ENCODE measurements at regions not wholly inside any gene's neighbourhood (a gene's known extent, or its start where the extent isn't known, plus 50 kb on each side); places are given as distances from the start of the nearest gene placed in this dataset.
"Not testable (repeated sequence)": the region's sequence is repeated elsewhere in the genome, so short reads cannot be mapped to it uniquely, and the experiment has no call there.

- no peak for DNase-seq (ENCODE audit: low read depth in 2 of 3, low spot score in 2 of 3)
Measured at GRCh38 chr6:90701926-90702325, 115.1 kb upstream of the MAP3K7 start.

- DNase-seq (ENCODE audit: low read depth in 2 of 3, low spot score in 2 of 3) = no peak
Measured at GRCh38 chr6:90701146-90701781, 114.4 kb upstream of the MAP3K7 start.

GRCh38 chr6:90695316-90695715, 108.4 kb upstream of the MAP3K7 start:
- DNase-seq (ENCODE audit: low read depth in 2 of 3, low spot score in 2 of 3) = no peak

DNA sequence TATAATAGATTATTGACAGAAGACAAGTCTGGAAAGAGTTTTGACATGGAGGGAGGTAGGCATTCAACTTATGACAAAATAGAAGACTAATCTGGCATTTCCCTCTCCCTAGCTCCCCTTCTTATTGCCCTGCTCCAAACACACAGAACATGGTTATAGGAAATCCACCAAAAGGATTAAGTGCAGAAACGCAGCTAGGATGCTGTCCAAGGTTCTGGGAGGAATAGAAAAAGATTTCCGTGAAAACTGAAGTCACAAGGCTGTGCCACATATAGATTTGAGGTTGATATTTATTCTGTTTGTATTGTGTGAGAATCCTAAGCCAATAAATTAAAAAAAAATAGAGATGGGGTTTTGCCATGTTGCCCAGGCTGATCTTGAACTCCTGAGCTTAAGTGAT, 107.9 kb upstream of the MAP3K7 start:
- DNase-seq (ENCODE audit: low read depth in 2 of 3, low spot score in 2 of 3) = no peak

DNA sequence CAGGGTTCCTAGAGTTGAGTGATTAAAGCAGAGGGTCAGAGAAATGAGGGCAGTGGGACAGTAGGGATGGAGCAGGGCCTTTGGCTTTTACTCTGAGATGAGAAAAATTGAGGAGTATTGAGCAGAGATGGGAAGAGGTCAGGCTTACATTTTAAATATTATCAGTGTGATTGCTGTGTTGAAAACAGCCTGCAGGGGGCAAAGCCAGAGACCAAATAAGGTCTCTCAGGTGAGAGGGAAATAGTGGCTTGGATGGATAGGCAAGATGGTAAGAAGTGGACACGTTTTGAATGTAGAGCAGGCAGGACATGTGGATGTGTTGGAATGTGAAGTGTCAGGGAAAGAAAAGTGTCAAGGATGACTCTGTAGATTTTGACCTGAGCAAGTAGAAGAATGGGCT, 105.0 kb upstream of the MAP3K7 start:
- DNase-seq (ENCODE audit: low read depth in 2 of 3, low spot score in 2 of 3) = no peak

- no peak for DNase-seq (ENCODE audit: low read depth in 2 of 3, low spot score in 2 of 3)
Measured at GRCh38 chr6:90689172-90689571, 102.3 kb upstream of the MAP3K7 start.

- no peak for DNase-seq (ENCODE audit: low read depth in 2 of 3, low spot score in 2 of 3)
Measured at GRCh38 chr6:90687775-90688380, 101.0 kb upstream of the MAP3K7 start.

- DNase-seq (ENCODE audit: low read depth in 2 of 3, low spot score in 2 of 3) = no peak
Measured at GRCh38 chr6:90681863-90682262, 95.0 kb upstream of the MAP3K7 start.

DNA sequence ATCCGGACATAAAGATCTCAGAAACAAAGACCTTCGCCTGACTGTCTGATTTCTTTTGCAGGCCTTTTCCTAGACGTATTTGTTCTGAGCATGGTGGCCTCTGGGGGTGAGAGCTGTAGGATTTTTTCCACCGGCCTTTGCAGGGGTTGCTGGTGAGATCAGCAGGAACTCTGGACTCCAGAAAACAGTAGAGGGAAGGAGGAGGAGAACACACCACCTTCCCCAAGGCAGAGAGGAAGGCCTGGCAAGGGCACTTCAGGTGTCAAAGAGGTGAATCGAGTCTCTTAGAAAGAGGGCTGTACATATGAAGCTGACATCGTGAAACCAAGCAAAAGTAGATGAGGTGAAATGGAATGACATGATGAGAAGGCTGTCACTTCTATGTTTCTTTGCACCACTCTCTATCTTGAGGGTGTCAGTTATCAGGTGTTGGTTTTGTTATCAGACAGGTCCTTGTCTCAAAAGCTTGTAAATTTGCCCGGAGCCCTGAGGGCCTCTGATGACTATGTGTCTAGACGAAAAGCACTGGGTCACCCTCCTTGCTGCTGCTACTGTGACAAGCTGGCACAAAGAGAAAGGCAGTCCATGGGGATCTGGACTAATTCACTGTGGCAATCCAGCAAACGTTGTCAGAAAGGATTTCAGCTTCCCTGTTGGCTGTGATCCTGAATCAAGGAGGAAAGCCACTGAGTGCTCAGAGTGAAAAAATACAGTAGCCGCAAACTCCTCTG, 91.3 kb upstream of the MAP3K7 start:
- DNase-seq (ENCODE audit: low read depth in 2 of 3, low spot score in 2 of 3) = no peak

GRCh38 chr6:90677440-90677839, 90.6 kb upstream of the MAP3K7 start:
- no peak for DNase-seq (ENCODE audit: low read depth in 2 of 3, low spot score in 2 of 3)

- no peak for DNase-seq (ENCODE audit: low read depth in 2 of 3, low spot score in 2 of 3)
Measured at GRCh38 chr6:90676516-90677300, 89.8 kb upstream of the MAP3K7 start.

GRCh38 chr6:90675107-90675506, 88.2 kb upstream of the MAP3K7 start:
- DNase-seq (ENCODE audit: low read depth in 2 of 3, low spot score in 2 of 3) = not testable (repeated sequence)

GRCh38 chr6:90674077-90674476, 87.2 kb upstream of the MAP3K7 start:
- not testable (repeated sequence) for DNase-seq (ENCODE audit: low read depth in 2 of 3, low spot score in 2 of 3)

- DNase-seq (ENCODE audit: low read depth in 2 of 3, low spot score in 2 of 3) = no peak
Measured at GRCh38 chr6:90669846-90670245, 83.0 kb upstream of the MAP3K7 start.

GRCh38 chr6:90669420-90669819, 82.5 kb upstream of the MAP3K7 start:
- DNase-seq (ENCODE audit: low read depth in 2 of 3, low spot score in 2 of 3) = no peak

GRCh38 chr6:90668141-90668540, 81.3 kb upstream of the MAP3K7 start:
- DNase-seq (ENCODE audit: low read depth in 2 of 3, low spot score in 2 of 3) = no peak

- no peak for DNase-seq (ENCODE audit: low read depth in 2 of 3, low spot score in 2 of 3)
Measured at GRCh38 chr6:90663873-90664272, 77.0 kb upstream of the MAP3K7 start.

DNA sequence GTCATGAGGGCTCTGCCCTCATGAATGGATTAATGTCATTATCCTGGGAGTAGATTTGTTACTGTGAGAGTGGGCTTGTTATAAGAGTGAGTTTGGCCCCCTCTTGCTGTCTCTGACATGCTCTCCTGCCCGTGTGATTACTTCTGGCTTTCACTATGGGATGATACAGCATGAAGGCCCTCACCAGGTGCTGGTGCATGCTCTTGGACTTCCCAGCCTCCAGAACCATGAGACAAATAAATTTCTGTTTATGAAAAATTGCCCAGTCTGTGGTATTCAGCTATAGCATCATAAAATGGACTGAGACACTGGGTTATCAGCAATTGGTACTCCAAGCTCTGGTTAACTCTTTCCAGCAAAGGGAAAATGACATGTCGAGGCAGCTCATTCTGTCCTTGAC, 76.2 kb upstream of the MAP3K7 start:
- DNase-seq (ENCODE audit: low read depth in 2 of 3, low spot score in 2 of 3) = no peak

GRCh38 chr6:90660931-90661330, 74.1 kb upstream of the MAP3K7 start:
- DNase-seq (ENCODE audit: low read depth in 2 of 3, low spot score in 2 of 3) = no peak

DNA sequence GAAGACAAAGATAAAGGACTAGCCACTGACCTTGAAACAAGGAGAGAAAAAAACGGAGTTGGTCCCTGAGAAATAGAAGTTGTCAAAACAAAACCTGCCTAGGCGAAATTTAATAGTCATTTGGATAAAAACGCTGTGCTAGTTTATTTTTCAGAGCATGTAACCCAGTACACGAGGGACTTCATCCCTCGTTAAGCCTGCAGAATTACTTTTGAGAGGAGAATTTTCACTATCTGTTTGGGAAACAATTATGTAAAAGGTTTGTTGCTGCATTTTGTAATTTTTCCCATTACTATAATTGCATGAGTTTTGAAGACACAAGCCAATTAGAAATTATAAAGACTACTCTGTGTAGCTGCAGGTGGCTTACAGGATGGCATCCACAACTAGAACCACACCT, 71.6 kb upstream of the MAP3K7 start:
- no peak for DNase-seq (ENCODE audit: low read depth in 2 of 3, low spot score in 2 of 3)

DNA sequence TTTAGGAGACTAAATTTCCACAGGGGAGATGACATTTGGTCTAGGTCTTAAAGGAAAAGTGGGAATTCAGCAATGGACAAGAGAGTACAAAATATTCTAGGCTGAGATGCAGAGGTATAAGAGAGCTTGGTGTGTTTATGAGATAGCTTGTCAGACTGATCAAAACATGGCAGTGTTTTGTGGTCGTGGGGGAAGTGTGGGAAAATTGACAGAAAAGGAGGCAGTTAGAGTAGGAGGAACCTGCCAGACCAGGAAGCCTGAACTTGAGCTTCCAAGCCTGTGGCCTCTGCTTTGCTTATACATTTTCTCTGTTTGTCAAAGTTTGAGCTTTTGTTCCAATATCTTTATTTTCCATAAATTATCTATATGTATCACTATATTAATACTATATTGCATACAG, 69.5 kb upstream of the MAP3K7 start:
- DNase-seq (ENCODE audit: low read depth in 2 of 3, low spot score in 2 of 3) = peak in 1 of 3 donors; percentile 8
